GM13977 (cell line): ENCODE measurements at regions not wholly inside any gene's neighbourhood (a gene's known extent, or its start where the extent isn't known, plus 50 kb on each side); places are given as distances from the start of the nearest gene placed in this dataset.

Experiments
- DNase-seq: peaks from one replicate; pipeline ENCODE4 v3.0.0; 2012; ENCODE audit warnings: low spot score
- CTCF ChIP-seq: IDR thresholded peaks from 2 replicates; pipeline ENCODE4 v1.5.1; 2012; ENCODE audit warnings: mild to moderate bottlenecking, control low read depth; ENCODE audit not compliant: insufficient read depth; ENCODE audit errors: extremely low read depth, missing control alignments
- in situ Hi-C: fragments of 300-500 bp; cut with MboI; formaldehyde crosslinking; loops from one replicate; pipeline ENCODE4 v1.12.0; 2022; ENCODE audit warnings: low sequenced_read_pairs, low pct_unique_long_range_greater_than_20kb, mixed read lengths, inconsistent platforms; ENCODE audit not compliant: unreplicated experiment

- TF ChIP-seq CTCF: no peak
These were observed 52.2 kb upstream of the IGF1R start for GRCh38 chr15:98596131-98596530.

GRCh38 chr15:98596885-98597392 is 51.4 kb upstream of the IGF1R start:
- TF ChIP-seq CTCF: no peak
- in situ Hi-C loops: no loop called here
- DNase-seq: no peak

More at GRCh38 chr15:98596131-98596530, 52.2 kb upstream of the IGF1R start:
- DNase-seq: no peak
- in situ Hi-C loops: no loop called here

GRCh38 chr15:98597666-98598065 is 50.7 kb upstream of the IGF1R start:
- in situ Hi-C loops: no loop called here
- no peak for TF ChIP-seq CTCF
- DNase-seq: no peak
